CD4-positive, alpha-beta T cell treated with Interleukin-4 for 1 hour (primary cell): ENCODE measurements at regions not wholly inside any gene's neighbourhood (a gene's known extent, or its start where the extent isn't known, plus 50 kb on each side); places are given as distances from the start of the nearest gene placed in this dataset.
"Not testable (repeated sequence)": the region's sequence is repeated elsewhere in the genome, so short reads cannot be mapped to it uniquely, and the experiment has no call there.

ENCODE experiments used
- DNase-seq, 2 donors: peaks; one replicate each; pipeline ENCODE4 v3.0.0-alpha.2; 2020 to 2022

- no peak for DNase-seq
These were observed 853.2 kb upstream of the B3GALT2 start for GRCh38 chr1:194039578-194039977.

GRCh38 chr1:194033646-194034045 lies 847.2 kb upstream of the B3GALT2 start:
- no peak for DNase-seq

- no peak for DNase-seq
These were observed 841.6 kb upstream of the B3GALT2 start for GRCh38 chr1:194028002-194028401.

- no peak for DNase-seq
These were observed 840.0 kb upstream of the B3GALT2 start for GRCh38 chr1:194026422-194026821.

GRCh38 chr1:194024659-194025058 lies 838.2 kb upstream of the B3GALT2 start:
- DNase-seq, result no peak

- no peak for DNase-seq
These were observed 827.6 kb upstream of the B3GALT2 start for GRCh38 chr1:194014014-194014413.

- DNase-seq, result no peak
These were observed 827.1 kb upstream of the B3GALT2 start for GRCh38 chr1:194013561-194013960.

- DNase-seq, result no peak
These were observed 817.7 kb upstream of the B3GALT2 start for GRCh38 chr1:194004146-194004545.

- not testable (repeated sequence) for DNase-seq
These were observed 815.4 kb upstream of the B3GALT2 start for GRCh38 chr1:194001726-194002350.

GRCh38 chr1:193988885-193989284 lies 802.5 kb upstream of the B3GALT2 start:
- DNase-seq, result no peak

- no peak for DNase-seq
These were observed 792.8 kb upstream of the B3GALT2 start for GRCh38 chr1:193979219-193979618.

GRCh38 chr1:193974286-193974798 lies 787.9 kb upstream of the B3GALT2 start:
- DNase-seq, result no peak

GRCh38 chr1:193973428-193973827 lies 787.0 kb upstream of the B3GALT2 start:
- no peak for DNase-seq

GRCh38 chr1:193971595-193971994 lies 785.2 kb upstream of the B3GALT2 start:
- no peak for DNase-seq

GRCh38 chr1:193960499-193960898 lies 774.1 kb upstream of the B3GALT2 start:
- no peak for DNase-seq

- no peak for DNase-seq
These were observed 773.6 kb upstream of the B3GALT2 start for GRCh38 chr1:193960040-193960439.

- no peak for DNase-seq
These were observed 771.2 kb upstream of the B3GALT2 start for GRCh38 chr1:193957556-193958095.

- DNase-seq, result no peak
These were observed 766.5 kb upstream of the B3GALT2 start for GRCh38 chr1:193952778-193953374.

GRCh38 chr1:193951984-193952383 lies 765.6 kb upstream of the B3GALT2 start:
- DNase-seq, result no peak

- no peak for DNase-seq
These were observed 758.0 kb upstream of the B3GALT2 start for GRCh38 chr1:193944454-193944853.

- no peak for DNase-seq
These were observed 753.8 kb upstream of the B3GALT2 start for GRCh38 chr1:193940176-193940575.

GRCh38 chr1:193939585-193939984 lies 753.2 kb upstream of the B3GALT2 start:
- no peak for DNase-seq

GRCh38 chr1:193937308-193937707 lies 750.9 kb upstream of the B3GALT2 start:
- DNase-seq, result no peak

- no peak for DNase-seq
These were observed 746.6 kb upstream of the B3GALT2 start for GRCh38 chr1:193932979-193933378.

GRCh38 chr1:193931356-193931755 lies 744.9 kb upstream of the B3GALT2 start:
- DNase-seq, result no peak
